ENCODE measurements at regions not wholly inside any gene's neighbourhood (a gene's known extent, or its start where the extent isn't known, plus 50 kb on each side); places are given as distances from the start of the nearest gene placed in this dataset.

DNA sequence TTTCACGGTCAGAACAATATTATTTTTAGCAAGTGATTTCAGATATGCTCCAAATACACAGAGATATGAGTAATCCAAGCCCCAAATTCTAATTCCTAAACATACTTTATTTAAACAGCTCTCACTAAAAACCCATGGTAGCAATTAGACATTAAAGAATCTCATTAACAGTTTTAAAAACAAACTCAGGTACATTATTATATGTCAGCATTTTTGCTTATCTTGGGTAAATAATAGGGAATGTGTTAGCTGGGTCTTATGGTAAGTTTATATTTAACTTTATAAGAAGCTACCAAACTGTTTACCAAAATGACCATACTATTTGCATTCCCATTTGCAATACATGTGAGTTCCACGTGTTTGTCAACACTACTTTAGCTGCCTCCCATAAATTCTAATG lies 511.1 kb downstream of the HTR1A start:
- WGBS: 34% methylated on average over 2 of the region's 2 CpGs
- no peak overlapping the region for H3K4me3 ChIP-seq
- no peak for DNase-seq (ENCODE audit: low spot score in 2 of 2)
- no peaks in the 10 kb centered on the region for H3K9me3 ChIP-seq
- no peaks in the 10 kb centered on the region for H3K36me3 ChIP-seq
- no peaks in the 10 kb centered on the region for H3K4me1 ChIP-seq
- H3K27ac ChIP-seq: no peak overlapping the region
- H3K27me3 ChIP-seq: no peaks in the 10 kb centered on the region
- TF ChIP-seq, protein P1, sequence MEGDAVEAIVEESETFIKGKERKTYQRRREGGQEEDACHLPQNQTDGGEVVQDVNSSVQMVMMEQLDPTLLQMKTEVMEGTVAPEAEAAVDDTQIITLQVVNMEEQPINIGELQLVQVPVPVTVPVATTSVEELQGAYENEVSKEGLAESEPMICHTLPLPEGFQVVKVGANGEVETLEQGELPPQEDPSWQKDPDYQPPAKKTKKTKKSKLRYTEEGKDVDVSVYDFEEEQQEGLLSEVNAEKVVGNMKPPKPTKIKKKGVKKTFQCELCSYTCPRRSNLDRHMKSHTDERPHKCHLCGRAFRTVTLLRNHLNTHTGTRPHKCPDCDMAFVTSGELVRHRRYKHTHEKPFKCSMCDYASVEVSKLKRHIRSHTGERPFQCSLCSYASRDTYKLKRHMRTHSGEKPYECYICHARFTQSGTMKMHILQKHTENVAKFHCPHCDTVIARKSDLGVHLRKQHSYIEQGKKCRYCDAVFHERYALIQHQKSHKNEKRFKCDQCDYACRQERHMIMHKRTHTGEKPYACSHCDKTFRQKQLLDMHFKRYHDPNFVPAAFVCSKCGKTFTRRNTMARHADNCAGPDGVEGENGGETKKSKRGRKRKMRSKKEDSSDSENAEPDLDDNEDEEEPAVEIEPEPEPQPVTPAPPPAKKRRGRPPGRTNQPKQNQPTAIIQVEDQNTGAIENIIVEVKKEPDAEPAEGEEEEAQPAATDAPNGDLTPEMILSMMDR (IDR thresholded peaks at IDR 0.05): no peak
- TF ChIP-seq EP300 (IDR thresholded peaks at IDR 0.05) (no peak), POLR2A (IDR thresholded peaks at IDR 0.05) (no peak), POLR2AphosphoS5 (IDR thresholded peaks at IDR 0.05) (no peak)

DNA sequence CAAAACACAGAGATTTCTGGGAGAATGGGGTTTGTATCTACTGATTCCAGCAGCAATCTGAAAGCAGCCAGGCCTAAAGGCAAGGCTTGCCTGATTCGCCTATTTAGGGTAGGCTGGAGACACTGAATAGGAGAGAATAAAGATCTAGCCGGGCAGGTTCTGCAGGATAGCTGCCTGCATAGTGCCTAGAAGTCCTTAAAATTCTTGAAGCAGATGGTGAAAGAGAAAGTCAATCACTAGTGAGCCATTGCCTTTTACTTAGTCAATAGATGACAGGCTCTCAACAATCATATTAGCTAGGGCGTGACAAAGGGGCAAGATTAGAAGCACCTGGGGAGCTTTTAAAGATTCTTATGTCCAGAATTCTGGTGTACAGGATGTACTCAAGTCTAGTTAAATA lies 522.7 kb downstream of the HTR1A start:
- Histone ChIP-seq H3K9me3 (no peaks in the 10 kb centered on the region), H3K36me3 (no peaks in the 10 kb centered on the region), H3K27ac (no peak overlapping the region), H3K4me3 (no peak overlapping the region), H3K27me3 (no peaks in the 10 kb centered on the region), H3K4me1 (no peaks in the 10 kb centered on the region)
- WGBS: 58% methylated on average over 3 of the region's 3 CpGs
- TF ChIP-seq EP300 (IDR thresholded peaks at IDR 0.05) (no peak), POLR2A (IDR thresholded peaks at IDR 0.05) (no peak), POLR2AphosphoS5 (IDR thresholded peaks at IDR 0.05) (no peak)
- TF ChIP-seq, protein P1 (IDR thresholded peaks at IDR 0.05): no peak
- no peak for DNase-seq (ENCODE audit: low spot score in 2 of 2)

DNA sequence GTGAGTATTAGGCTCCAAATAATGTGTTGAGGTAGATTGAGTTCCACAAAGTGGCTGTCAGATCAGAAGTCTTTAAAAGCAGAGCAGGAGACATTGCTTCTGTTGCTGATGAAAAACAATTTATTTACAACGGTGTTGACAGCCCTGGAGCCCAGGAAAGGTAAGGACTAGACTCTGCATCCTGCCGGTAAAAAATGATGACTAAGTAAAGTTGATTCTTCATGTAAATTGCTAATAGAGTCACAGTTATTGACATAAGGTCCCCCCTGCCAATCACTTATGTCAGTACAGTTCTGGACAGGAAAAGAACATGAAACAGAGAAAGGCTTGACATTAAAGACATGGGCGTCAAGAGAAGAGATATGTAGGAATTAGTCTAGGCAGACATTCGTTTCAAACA lies 552.5 kb downstream of the HTR1A start:
- Histone ChIP-seq H3K9me3 (no peaks in the 10 kb centered on the region), H3K36me3 (no peaks in the 10 kb centered on the region), H3K4me3 (no peak overlapping the region), H3K27me3 (no peaks in the 10 kb centered on the region), H3K27ac (no peak overlapping the region), H3K4me1 (no peaks in the 10 kb centered on the region)
- no peak for DNase-seq (ENCODE audit: low spot score in 2 of 2)
- 72% methylated on average over 4 of the region's 4 CpGs for WGBS
- TF ChIP-seq, protein P1 (IDR thresholded peaks at IDR 0.05): no peak
- no peak for TF ChIP-seq POLR2A (IDR thresholded peaks at IDR 0.05)
- TF ChIP-seq POLR2AphosphoS5 (IDR thresholded peaks at IDR 0.05): no peak
- no peak for TF ChIP-seq EP300 (IDR thresholded peaks at IDR 0.05)

DNA sequence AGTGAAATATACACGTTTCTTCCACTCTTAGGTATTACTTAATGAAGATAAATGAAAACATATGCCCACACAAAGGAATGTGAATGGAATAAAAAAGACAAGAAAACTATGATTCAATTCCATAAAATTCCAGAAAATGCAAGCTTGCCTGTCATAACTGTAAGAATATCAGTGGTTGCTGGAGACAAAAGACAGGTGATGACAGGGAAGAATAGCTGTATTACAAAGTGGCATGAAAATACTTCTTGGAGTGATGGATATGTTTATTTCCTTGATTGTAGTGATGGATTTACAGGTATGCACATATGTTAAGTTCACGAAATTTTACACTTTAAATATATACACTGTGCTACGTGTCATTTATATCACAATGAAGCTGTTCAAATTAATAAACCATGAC lies 553.3 kb downstream of the HTR1A start:
- Histone ChIP-seq H3K4me3 (no peak overlapping the region), H3K27me3 (no peaks in the 10 kb centered on the region), H3K36me3 (no peaks in the 10 kb centered on the region), H3K4me1 (no peaks in the 10 kb centered on the region), H3K27ac (no peak overlapping the region), H3K9me3 (no peaks in the 10 kb centered on the region)
- no peak for TF ChIP-seq EP300 (IDR thresholded peaks at IDR 0.05)
- no peak for TF ChIP-seq POLR2A (IDR thresholded peaks at IDR 0.05)
- TF ChIP-seq, protein P1 (IDR thresholded peaks at IDR 0.05): no peak
- no peak for TF ChIP-seq POLR2AphosphoS5 (IDR thresholded peaks at IDR 0.05)
- 48% methylated on average over 3 of the region's 3 CpGs for WGBS
- no peak for DNase-seq (ENCODE audit: low spot score in 2 of 2)

DNA sequence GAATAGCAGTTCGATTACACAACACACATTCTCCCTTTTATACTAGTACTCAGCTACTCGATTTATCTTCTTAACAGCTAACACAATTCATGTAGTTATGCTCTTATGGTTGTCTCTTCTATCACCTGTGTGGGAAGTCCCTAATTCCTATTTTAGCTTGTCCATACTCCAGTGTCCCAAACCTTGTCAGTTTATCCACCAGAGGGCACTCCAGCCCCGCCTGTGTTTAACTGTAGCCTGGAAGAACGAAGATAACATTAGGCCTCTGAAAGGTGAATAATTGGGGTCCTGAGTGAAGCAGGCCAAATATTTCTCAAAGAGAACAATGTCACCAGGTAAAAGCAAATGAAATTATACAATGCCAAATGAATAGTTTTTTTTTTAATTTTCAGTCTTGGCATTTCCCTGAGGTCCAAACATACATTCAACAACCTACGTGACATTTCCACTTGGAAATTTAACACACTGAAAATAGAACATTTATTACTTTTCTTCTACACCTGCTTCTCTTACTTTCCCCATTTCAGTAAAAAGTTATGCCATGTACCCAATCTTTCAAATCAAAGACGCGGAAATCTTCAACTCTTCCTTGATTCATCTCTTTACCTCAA lies 560.7 kb downstream of the HTR1A start:
- TF ChIP-seq, protein P1 (IDR thresholded peaks at IDR 0.05): peak in 1 of 2 donors; percentile 35
- TF ChIP-seq EP300 (IDR thresholded peaks at IDR 0.05) (no peak), POLR2A (IDR thresholded peaks at IDR 0.05) (no peak), POLR2AphosphoS5 (IDR thresholded peaks at IDR 0.05) (no peak)
- 34% methylated on average over 7 of the region's 7 CpGs for WGBS

More for the DNA sequence above, 560.7 kb downstream of the HTR1A start:
- Histone ChIP-seq H3K9me3 (no peaks in the 10 kb centered on the region), H3K4me1 (no peaks in the 10 kb centered on the region), H3K27ac (no peak overlapping the region), H3K4me3 (no peak overlapping the region), H3K36me3 (no peaks in the 10 kb centered on the region), H3K27me3 (no peaks in the 10 kb centered on the region)
- no peak for DNase-seq (ENCODE audit: low spot score in 2 of 2)

Data from suprapubic skin (tissue), 4 donors.